CD4-positive, alpha-beta T cell treated with Interleukin-6 for 4 hours (primary cell): ENCODE measurements at regions not wholly inside any gene's neighbourhood (a gene's known extent, or its start where the extent isn't known, plus 50 kb on each side); places are given as distances from the start of the nearest gene placed in this dataset.

Experiments
- DNase-seq: peaks from one replicate; pipeline ENCODE4 v3.0.0-alpha.2; 2020; ENCODE audit warnings: mixed read lengths

DNA sequence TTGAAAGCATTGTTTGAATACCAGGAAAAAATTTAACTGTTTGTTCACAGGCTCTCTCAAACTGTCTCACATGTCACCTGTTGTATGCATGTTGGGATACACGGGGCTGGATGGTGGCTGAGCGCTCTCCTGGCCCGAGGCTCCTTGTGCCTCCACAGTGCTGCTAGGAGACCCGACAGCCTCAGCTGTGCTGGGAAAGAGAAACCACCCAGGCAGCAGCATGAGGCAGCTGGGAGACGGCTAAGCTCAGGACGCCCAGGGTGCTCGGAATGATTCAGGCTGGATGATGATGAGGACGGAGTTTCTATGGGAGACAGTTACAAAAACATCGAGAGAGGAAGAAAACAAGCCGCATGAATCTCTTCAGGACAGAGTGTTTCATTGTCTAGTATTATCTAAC lies 278.0 kb upstream of the CDH4 start:
- DNase-seq, result no peak

DNA sequence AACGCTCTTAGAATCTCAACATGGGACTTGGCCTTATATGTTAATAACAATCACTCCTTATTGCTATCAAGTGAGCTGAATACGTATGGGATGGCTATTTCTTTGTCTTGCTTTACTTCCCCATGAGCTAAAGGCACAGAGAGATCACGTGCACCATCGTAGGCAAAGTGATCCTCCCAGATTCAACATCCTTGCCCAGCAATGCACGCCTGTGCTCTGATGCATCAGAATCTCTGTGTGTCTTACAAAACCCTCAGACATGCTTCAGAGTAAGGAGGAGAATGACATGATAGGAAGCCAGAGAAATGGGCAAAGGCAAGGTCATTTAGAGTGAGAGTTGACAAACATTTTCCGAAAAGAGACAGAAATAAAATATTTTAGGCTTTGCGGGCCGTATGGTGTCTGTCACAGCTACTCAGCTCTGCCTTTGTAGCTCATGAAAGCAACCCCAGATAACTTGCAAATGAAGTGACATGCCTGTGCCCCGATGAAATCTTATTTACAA lies 277.6 kb upstream of the CDH4 start:
- no peak for DNase-seq

DNA sequence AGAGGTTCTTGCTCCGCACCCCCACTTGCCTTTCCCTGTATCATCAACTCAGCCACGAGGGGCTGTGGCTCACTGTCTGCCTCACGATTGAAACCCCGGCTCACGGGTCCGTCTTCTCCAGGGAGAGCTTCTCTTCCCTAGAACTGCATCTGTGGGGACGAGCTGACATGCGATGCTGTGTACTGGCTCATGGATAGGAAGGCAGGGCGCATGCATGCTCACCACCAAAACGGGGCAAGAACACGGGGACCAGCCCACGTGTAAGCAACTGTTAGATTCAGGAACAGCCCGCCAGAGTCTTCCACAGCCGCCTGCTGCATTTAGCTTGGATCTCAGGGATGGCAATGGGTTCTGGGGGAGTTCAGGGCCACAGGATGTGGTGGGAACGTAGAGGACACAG lies 275.9 kb upstream of the CDH4 start:
- DNase-seq, result no peak

DNA sequence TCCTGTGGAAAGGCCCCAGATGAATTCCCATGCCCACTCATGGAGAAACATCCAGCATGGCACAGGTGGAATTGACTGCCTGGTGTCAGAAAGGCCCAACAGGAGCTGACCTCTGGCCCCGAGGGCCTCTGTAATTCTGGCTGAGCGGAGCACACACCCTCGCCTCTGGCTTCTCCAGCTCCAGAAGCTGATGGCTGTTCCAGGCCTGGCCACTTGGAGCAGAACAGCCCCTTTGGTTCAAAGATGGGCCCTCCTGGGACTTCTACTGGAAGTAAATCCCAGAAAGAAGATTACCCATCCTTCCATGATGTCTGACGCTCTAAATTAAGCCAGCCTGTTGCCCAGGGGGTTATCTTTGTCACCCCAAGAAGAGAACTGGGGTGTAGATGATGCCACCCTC lies 275.1 kb upstream of the CDH4 start:
- DNase-seq, result no peak

DNA sequence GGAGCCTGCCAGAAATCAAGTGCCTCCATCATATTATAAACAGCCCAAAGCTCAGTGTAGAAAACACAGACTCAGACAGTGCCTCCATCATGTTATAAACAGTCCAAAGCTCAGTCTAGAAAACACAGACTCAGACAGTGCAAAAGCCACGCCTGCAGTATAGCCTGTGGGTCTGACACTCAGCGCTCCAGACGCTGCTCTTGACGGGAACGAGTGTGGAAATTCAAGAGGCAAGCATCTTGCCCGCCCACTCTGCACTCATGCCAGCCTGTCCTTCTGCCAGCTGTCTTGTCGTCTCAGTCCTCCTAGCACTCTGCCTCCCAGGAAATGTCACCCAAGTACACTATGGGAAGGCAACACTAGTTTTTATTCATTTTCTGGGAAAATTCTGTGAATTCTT lies 274.2 kb upstream of the CDH4 start:
- DNase-seq, result no peak

DNA sequence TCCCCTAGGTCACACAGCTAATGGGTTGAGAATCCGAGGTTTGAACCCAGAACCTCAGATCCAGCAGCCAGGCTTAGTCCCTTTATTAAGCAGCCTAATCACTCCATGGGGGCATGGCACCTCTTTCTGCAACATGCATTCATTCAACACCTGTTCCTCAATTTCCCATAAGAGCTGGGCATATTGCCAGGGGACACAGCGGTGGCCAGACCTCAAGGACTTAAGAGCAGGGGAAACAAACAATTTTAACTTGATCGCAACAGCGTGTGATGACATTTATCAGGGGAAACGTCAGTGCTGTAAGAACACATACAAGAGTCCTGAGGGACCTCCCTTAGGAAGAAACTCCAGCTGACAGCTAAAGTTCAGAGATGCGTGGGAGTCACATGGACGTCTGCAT lies 267.4 kb upstream of the CDH4 start:
- no peak for DNase-seq

DNA sequence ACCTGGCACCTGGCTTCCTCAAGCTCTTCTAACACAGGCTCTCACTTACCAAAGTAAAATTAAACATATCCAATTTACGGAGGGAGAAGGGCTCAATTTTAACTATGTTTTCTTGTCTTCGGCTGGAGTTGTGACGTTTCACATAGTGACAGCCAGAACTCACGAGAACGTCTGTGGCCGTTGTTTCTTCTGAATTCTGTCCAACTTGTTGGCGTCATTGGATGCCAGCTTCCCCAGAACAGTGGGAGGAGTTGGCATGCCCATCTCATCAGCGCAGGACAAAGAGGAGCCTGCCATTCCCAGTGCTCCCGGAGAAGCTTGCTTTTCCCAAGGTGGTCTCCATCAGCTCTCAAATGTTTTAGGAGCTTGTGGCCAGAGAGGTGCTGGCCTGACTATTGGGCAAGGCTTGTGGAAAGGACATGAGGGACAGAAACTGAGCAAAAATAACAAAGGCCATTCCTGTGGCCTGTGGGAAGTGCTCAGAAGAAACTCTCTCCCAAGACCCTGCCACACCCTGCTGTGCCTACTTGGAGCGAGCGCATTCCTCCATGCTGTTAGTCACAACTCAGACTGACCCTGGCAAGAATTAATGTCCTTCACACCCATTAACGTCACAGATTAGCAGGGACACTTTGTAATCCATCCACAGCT lies 265.4 kb upstream of the CDH4 start:
- no peak for DNase-seq

DNA sequence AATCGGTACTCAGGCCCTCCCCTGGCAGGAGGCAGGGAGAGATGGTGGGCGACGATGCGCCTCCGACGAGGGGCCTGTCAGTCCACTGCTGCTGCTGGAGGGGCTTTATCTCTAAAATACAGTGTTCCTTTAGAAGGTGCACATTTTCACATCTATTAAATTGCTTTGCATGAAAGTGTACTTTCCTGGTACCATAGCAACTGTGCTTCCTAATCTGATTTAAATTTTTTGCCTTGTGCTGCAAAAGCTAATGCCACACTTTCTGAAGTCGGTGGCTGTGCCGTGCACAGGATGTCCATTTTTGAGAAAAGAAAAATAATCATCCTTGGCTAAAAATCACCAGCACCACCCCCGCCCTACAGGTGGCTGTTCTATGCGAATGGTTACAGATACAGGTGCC lies 262.0 kb upstream of the CDH4 start:
- DNase-seq, result no peak

DNA sequence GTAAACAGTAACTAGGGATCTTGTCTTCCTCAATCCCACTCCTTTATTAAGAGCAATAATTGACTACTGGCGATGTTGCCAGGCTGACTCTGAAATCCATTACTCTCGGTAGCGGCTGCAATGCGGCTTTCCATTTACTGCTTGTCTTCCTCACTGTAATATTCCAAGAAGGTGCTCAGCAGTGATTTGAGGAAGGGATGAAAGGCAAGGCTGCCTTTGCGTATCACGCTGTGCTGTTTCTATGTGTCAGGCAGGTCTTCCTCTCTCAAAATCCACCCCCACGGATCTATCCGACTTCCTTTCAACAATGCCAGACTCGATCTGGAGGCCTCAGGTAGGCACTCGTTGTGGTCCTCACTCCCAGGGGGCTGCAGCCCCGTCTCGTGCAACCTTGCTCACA lies 261.4 kb upstream of the CDH4 start:
- no peak for DNase-seq

DNA sequence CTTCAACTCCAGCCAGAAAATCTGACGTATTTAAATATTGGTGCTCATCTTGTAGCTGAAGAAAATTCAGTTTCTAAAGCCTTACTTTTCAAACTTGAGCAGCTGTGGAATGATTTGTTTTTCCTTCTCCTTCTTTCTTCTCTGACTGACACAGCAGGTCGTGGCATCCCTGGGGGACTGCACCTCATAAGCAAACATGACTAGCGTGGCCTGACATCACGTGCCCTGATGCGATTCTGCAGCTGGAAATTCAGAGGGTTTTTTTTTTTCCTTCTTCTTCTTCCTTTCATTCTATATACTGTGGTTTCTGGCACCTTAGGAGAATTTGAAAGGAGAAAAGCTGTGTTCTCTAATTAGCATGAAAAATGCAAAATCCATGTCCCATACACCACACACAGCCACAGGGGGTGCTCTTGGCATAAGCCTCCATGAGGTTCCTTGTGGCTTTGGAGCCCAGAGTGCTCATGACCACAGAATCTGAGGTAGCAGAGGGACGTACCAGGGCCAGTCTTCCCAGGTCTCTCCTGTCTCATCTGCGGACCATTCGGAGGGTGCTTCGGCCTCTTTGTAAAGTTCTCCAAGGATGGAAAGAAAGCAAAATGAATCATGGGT lies 258.5 kb upstream of the CDH4 start:
- no peak for DNase-seq

DNA sequence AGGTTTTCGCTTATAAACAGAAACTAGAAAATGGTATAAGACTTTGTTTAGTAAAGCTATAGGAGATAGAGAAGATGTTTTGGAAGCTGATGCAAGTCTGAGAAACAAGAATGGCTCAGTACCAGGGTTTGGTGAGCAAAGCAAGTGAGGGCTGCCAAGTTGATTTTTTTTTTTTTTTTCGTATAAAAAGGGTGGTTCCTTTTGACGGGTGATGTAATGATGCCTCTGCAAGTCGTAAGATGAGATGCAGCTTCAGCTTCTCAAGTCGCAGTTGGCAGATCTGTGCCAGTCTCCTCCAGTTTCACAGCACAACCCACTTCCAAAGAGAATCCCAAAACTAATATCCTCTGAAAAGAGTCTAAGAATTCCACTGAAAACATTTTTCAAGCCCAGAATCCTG lies 252.8 kb upstream of the CDH4 start:
- DNase-seq, result no peak

DNA sequence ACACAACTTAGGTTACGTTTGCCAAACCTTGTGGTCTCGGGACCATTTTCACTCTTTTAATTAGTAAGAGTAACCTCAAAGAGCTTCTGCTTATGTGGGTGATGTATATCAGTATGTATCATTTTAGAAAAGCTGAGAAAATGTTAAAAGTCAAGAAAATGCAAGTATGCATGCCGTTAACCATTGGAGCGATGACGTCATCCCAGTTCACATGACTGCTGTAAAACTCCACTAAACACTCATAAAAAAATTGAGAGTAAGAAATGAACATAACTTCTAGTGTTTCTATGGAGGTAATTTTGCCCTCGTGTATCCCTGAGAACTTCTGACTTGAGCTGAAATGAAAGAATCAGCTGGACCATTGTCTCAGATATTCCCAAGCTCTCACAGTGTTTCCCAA lies 250.0 kb upstream of the CDH4 start:
- DNase-seq, result no peak

DNA sequence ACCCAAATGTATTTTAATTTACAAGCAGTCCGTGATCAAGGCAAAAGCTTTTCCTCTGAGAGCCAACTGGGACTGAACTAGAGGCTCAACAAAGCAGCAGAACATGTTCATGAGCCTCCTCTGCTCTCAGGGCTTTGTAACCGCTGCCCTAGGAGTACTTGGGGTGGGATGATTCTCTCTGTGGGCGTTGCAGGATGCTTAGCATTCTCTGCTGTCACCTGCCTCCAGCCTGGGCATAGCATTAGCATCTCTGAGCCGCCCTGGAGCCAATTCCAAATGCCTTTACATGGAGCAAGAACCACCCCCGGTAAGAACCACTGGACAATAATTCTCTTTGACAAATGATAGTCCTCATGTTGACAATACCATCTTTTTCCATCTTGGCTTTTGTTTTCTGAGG lies 237.6 kb upstream of the CDH4 start:
- no peak for DNase-seq

DNA sequence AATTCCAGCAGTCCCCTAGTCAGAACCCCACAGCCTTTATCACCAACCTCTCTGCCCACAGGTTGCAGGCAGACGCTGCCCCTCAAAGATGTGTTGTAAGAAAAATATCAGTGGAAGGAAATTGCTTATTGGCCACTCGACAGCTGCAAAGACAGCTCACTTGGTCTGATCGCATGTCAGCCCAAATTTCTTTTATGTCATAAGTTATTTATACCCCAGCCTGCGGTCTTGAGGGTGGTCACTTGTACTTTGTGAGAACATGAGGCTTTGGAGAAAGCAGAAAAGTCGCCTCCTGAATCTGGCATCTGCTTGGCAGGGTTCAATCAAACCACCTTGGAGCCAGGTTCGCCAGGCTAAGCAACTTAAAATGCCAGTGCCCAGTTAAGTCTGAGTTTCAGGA lies 236.5 kb upstream of the CDH4 start:
- DNase-seq, result no peak

DNA sequence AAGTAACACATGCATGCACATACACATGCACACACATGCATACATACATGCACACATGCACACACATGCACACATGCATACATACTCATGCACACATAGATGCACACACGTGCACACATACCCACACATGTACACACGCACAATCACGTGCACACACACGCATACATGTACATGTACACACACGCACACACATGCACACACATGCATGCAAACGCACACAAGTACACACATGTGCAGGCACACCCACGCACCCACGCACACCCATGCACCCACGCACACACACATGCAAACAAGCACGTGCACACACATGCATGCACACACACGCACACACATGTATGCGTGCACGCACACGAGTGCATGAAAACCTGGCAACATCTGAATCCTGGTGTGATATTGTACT lies 232.7 kb upstream of the CDH4 start:
- no peak for DNase-seq

DNA sequence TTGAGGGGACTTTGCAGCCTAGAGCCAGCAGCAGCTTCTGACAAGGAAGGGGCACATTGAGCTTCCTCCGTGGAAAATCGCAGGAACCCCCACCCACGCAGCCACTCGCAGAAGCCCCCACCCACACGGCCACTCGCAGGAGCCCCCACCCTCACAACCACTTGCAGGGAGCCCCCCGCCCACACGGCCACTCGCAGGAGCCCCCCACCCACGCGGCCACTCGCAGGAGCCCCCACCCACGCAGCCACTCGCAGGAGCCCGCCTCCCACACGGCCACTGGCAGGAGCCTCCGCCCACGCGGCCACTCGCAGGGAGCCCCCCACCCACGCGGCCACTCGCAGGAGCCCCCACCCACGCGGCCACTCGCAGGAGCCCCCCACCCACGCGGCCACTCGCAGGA lies 228.4 kb upstream of the CDH4 start:
- no peak for DNase-seq

DNA sequence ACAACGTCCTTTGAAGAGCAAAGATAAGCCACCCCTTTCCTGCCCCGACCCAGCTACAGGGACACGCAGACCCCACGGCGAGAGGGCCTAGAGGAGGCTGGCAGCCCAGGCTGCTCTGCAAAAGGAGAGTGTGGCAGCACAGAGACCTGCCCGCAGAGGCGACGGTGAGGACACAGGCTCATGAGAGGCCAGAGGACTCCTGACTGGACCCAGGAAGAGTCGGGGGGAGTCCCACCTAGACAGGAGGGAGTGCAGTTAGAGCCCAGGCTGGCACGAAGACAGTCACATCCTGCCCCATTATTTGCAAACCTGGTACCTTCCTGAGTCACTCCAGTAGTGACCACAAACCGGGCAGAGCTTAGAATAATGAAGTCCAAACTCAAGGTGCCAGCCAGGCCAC lies 227.7 kb upstream of the CDH4 start:
- no peak for DNase-seq

DNA sequence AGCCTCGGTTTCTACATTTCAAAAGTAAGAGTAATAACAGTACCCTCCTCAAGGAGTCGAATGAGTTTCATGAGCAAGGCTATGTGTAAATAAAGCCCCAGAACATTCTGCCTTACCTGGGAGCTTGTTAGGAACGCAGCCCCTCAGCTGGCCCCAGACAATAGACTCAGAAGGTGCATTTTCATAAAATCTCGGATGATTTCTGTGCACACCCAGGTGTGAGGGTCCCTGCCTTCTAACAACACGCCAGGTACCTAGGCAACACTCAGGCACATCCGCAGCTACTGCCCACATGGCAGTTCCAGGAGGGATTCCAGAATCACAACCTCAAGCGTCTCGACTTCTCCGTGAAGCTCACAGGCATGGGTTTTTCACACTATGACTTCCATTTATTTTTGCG lies 226.5 kb upstream of the CDH4 start:
- no peak for DNase-seq

DNA sequence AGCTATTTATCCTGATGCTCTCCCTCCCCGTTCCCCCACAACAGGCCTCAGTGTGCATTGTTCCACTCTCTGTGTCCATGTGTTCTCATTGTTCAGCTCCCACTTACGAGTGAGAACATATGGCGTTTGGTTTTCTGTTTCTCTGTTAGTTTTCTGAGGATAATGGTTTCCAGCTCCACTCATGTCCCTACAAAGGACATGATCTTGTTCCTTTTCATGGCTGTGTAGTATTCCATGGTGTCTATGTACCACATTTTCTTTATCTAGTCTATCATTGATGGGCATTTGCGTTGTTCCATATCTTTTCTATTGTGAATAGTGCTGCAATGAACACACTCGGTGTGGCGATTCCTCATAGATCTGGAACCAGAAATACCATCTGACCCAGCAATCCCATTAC lies 225.9 kb upstream of the CDH4 start:
- no peak for DNase-seq

DNA sequence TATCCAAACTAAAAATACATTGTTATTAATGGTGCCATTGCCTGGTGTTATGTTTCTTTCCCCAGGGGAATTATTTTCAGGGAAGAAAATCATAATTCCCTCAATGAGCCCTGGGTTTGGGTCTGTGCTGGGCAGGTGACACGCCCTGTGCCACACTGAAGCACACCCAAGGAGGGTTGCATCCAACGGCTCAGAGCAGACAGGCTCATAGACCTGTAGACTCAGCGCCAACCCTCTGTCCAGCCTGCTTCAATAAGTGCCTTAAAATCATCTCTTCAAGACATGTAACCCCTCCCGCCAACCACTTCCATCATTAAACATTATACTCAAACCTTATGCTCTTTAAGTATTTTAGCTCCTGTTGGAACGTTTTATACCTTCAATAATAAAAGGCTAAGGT lies 225.3 kb upstream of the CDH4 start:
- no peak for DNase-seq

DNA sequence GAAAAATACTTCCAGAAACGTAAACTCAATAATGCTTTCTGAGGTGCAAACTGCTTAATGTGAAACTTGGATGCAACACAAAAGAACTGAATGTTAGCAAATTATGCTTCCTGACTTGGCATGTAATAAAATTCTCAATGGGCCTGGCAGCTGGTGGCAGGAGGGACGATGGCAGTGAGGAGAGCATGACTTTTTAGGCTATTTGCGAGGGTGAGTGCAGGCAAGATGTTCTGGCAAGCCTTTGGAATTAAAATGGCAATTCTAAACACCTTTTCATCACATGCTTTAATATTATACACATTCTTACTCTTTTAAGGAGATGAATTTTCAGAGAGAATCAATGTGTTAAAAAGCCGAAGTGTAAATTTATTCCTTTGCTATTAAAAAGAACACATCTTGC lies 224.8 kb upstream of the CDH4 start:
- no peak for DNase-seq

DNA sequence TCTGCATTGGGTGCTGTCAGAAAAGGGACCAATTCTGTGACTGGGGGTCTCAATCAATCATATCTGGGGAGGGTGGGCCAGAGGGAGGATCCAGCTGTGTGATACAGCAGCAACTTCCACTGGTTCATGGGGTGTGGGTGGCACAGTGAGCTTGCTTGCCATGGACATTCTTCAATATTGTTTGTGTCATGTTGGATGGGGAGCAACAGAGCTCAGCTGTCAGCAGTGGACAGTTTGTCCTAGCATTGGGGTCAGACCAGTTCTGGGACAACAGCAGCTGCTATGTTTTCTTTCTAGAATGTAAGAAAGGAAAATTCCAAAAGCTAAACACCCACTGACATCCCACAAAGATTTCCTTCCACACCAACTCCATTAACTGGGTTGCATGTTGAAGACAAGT lies 221.9 kb upstream of the CDH4 start:
- no peak for DNase-seq

DNA sequence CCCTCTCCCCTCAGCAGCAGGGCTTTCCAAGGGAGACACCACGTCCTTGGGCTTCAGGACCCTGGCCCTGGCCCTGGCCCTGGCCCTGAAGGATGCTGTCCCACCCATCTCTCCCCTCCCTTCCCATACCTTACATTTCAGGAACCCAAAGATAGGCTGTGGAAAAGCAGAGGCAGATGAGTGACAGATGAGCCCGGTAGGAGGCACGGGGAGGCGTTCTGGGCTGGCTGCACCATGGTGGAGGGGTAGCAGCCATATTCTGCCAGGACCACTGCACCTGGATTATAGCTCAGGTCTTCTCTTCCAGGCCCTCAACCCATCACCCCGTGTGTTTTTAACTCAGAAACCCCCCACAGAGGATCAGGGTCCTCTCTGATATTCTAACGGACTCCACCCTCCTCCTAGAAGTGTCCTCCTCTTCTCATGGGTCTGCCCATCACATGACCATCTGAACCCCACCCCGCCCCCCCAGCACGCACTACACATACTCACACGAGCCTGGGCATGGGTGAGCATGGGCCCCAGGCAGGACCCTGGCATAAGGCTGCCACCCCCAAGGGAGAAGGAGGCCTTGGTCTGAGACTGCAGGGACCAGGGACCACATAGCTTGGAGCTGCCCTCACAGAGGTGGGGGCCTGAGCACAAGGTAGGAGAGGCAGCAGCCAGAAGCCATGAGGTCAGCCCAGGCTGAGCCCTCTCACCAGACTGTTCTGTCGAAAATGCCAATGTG lies 220.8 kb upstream of the CDH4 start:
- DNase-seq, result no peak

DNA sequence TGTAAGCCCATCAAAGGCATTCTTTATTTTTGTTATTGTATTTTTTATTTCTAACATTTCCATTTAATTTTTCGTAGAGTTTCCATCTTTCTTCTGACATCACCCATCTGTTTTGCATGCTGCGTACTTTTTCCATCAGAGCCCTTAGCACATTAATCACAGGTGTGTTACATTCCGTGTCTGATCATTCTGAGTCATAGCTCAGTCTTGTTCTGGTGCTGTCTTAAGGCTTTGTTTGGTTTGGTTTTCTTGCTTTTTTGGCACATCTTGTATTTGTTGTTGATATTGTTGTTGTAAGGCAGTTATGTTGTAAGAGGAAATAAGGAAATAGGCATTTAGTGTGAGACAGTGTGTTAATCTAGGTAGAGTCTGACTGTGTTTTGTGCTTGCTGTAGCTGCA lies 214.6 kb upstream of the CDH4 start:
- DNase-seq, result no peak

DNA sequence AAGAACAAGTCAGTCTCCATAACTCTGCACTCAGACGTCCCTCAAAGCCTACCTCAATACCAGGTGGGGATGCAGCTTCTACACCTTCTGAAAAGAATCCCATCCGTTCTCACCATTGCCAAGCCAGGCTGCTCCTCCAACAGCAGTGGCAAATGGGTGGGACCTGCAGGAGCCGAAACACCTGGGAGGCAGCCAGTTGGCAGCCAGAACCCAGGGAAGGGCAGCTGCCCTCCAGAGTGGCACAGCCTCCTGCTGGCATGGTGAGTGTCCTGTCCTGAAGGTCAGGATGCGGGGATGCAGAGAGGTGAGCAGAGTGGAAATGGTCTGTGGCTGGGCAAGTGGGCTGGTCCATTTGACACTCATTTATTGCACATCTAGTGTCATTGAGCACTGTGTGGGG lies 210.6 kb upstream of the CDH4 start:
- DNase-seq, result no peak
